Effector CD4-positive, alpha-beta T cell (primary cell): ENCODE measurements at regions not wholly inside any gene's neighbourhood (a gene's known extent, or its start where the extent isn't known, plus 50 kb on each side); places are given as distances from the start of the nearest gene placed in this dataset.

ENCODE experiments used
- DNase-seq: peaks from one replicate; pipeline ENCODE4 v3.0.0-alpha.2; 2020

GRCh38 chr2:41735476-41735875 is 312.3 kb upstream of the PKDCC start:
- DNase-seq: no peak

- DNase-seq: no peak
Observed at GRCh38 chr2:41736105-41736567, 311.7 kb upstream of the PKDCC start.

- DNase-seq: no peak
Observed at GRCh38 chr2:41736586-41736985, 311.2 kb upstream of the PKDCC start.

- DNase-seq: no peak
Observed at GRCh38 chr2:41737888-41738287, 309.9 kb upstream of the PKDCC start.

GRCh38 chr2:41741951-41742595 is 305.7 kb upstream of the PKDCC start:
- DNase-seq: no peak

- no peak for DNase-seq
Observed at GRCh38 chr2:41743324-41743723, 304.5 kb upstream of the PKDCC start.

GRCh38 chr2:41750829-41751228 is 297.0 kb upstream of the PKDCC start:
- no peak for DNase-seq

GRCh38 chr2:41759880-41760279 is 287.9 kb upstream of the PKDCC start:
- no peak for DNase-seq

GRCh38 chr2:41763141-41763540 is 284.7 kb upstream of the PKDCC start:
- no peak for DNase-seq

- no peak for DNase-seq
Observed at GRCh38 chr2:41764131-41764530, 283.7 kb upstream of the PKDCC start.

GRCh38 chr2:41764919-41765318 is 282.9 kb upstream of the PKDCC start:
- no peak for DNase-seq

- no peak for DNase-seq
Observed at GRCh38 chr2:41768310-41768709, 279.5 kb upstream of the PKDCC start.

- no peak for DNase-seq
Observed at GRCh38 chr2:41771710-41772109, 276.1 kb upstream of the PKDCC start.

- no peak for DNase-seq
Observed at GRCh38 chr2:41772697-41773096, 275.1 kb upstream of the PKDCC start.

GRCh38 chr2:41774011-41774605 is 273.7 kb upstream of the PKDCC start:
- no peak for DNase-seq

- no peak for DNase-seq
Observed at GRCh38 chr2:41775366-41776025, 272.3 kb upstream of the PKDCC start.

GRCh38 chr2:41779888-41780287 is 267.9 kb upstream of the PKDCC start:
- DNase-seq: no peak

- DNase-seq: peak; percentile 17
Observed at GRCh38 chr2:41782306-41783158, 265.3 kb upstream of the PKDCC start.

- no peak for DNase-seq
Observed at GRCh38 chr2:41784496-41784895, 263.3 kb upstream of the PKDCC start.

- DNase-seq: no peak
Observed at GRCh38 chr2:41785251-41786022, 262.4 kb upstream of the PKDCC start.

- DNase-seq: no peak
Observed at GRCh38 chr2:41791523-41791922, 256.3 kb upstream of the PKDCC start.

GRCh38 chr2:41803361-41803760 is 244.5 kb upstream of the PKDCC start:
- no peak for DNase-seq

GRCh38 chr2:41806286-41806685 is 241.5 kb upstream of the PKDCC start:
- DNase-seq: no peak
